Glutamatergic neuron (in vitro differentiated cells): ENCODE measurements at regions not wholly inside any gene's neighbourhood (a gene's known extent, or its start where the extent isn't known, plus 50 kb on each side); places are given as distances from the start of the nearest gene placed in this dataset.

Source experiments
- DNase-seq: peaks from one replicate; pipeline ENCODE4 v3.0.0; 2022
- H3K27ac Mint-ChIP-seq: one replicate; pipeline ENCODE4 v1.8.0; 2020; ENCODE audit warnings: mild to moderate bottlenecking, mixed read lengths, inconsistent platforms; ENCODE audit not compliant: unreplicated experiment
- H3K27me3 Mint-ChIP-seq: one replicate; pipeline ENCODE4 v1.8.0; 2020; ENCODE audit warnings: mild to moderate bottlenecking, moderate library complexity, mixed read lengths, inconsistent platforms; ENCODE audit not compliant: unreplicated experiment
- H3K36me3 Mint-ChIP-seq: one replicate; pipeline ENCODE4 v1.8.0; 2020; ENCODE audit warnings: mild to moderate bottlenecking, mixed read lengths, inconsistent platforms; ENCODE audit not compliant: unreplicated experiment
- H3K4me1 Mint-ChIP-seq: one replicate; pipeline ENCODE4 v1.8.0; 2020; ENCODE audit warnings: mild to moderate bottlenecking, low read depth, mixed read lengths, inconsistent platforms; ENCODE audit not compliant: unreplicated experiment
- H3K4me3 Mint-ChIP-seq: one replicate; pipeline ENCODE4 v1.8.0; 2020; ENCODE audit warnings: mild to moderate bottlenecking, mixed read lengths, inconsistent platforms; ENCODE audit not compliant: unreplicated experiment
- H3K9me3 Mint-ChIP-seq: one replicate; pipeline ENCODE4 v1.8.0; 2020; ENCODE audit warnings: mild to moderate bottlenecking, moderate library complexity, mixed read lengths, inconsistent platforms; ENCODE audit not compliant: unreplicated experiment
- TF ChIP-seq, protein P1 (sequence below): fragments of 200-600 bp; sonication (generic); IDR thresholded peaks from one replicate; pipeline ENCODE4 v1.5.0; 2021; ENCODE audit not compliant: partially characterized antibody, unreplicated experiment

DNA sequence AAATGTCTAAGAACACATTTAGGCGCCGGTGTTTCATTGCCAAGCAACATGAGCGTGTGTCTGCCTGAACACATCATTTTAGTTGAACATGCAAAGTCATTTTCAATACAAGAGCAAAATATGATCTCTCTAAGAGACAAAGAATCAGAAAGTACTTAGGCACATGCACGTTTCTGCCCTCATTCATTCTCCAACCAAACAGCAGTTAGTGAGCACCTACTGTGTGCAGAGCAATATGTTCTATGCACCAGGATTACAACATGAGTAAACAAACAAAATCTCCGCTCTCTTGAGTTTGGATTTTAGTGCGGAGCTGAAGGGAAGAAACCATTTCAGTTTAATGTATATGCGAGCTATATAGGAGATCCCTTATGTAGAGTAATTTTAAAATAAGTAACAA lies 71.6 kb upstream of the KLF6 start:
- H3K4me1 Mint-ChIP-seq: no peaks in the 10 kb centered on the region
- TF ChIP-seq, protein P1, sequence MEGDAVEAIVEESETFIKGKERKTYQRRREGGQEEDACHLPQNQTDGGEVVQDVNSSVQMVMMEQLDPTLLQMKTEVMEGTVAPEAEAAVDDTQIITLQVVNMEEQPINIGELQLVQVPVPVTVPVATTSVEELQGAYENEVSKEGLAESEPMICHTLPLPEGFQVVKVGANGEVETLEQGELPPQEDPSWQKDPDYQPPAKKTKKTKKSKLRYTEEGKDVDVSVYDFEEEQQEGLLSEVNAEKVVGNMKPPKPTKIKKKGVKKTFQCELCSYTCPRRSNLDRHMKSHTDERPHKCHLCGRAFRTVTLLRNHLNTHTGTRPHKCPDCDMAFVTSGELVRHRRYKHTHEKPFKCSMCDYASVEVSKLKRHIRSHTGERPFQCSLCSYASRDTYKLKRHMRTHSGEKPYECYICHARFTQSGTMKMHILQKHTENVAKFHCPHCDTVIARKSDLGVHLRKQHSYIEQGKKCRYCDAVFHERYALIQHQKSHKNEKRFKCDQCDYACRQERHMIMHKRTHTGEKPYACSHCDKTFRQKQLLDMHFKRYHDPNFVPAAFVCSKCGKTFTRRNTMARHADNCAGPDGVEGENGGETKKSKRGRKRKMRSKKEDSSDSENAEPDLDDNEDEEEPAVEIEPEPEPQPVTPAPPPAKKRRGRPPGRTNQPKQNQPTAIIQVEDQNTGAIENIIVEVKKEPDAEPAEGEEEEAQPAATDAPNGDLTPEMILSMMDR: no peak
- no peaks in the 10 kb centered on the region for H3K27me3 Mint-ChIP-seq
- H3K27ac Mint-ChIP-seq: no peak overlapping the region
- no peak for DNase-seq
- no peaks in the 10 kb centered on the region for H3K9me3 Mint-ChIP-seq
- H3K36me3 Mint-ChIP-seq: no peaks in the 10 kb centered on the region
- H3K4me3 Mint-ChIP-seq: no peak overlapping the region

DNA sequence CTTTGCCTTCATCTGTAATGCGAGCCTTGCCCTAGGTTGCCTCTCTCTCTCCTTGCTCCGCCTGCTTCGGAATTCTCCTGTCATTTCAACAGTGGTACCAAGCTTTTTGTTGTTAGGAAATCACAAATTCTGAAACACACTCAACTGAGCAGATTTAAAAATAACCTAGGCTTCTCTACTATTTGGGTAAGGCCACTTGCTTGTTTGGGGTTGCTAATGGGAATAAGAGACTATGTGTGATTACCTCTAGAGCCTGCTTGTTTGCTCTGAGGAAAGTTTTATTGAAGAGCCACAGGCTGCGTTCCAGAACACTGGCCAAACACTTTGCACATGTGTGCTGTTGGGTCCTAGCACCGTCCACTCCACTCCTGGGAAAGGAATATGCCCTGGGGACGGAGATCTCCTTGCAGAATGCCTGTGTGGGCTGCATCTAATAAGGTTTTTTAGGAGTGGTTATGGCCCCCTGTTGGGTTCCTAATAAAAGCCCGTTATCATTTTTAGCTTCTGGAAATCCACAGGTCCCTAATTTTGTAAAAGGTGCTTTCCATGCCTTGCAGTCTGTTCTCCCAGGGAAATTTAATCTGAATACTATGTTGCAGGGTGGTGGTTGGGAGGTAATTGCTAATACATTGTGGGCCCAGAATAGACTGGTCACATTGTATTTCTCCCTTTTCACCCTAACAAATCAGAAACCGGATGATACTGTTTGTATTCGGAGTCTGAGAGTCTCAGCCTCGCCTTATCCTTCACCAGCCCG lies 68.7 kb upstream of the KLF6 start:
- DNase-seq: no peak
- TF ChIP-seq, protein P1: no peak
- Mint-ChIP-seq H3K4me1 (no peaks in the 10 kb centered on the region), H3K27me3 (peaks cover 1% of the 10 kb centered on the region), H3K27ac (no peak overlapping the region), H3K36me3 (no peaks in the 10 kb centered on the region), H3K9me3 (no peaks in the 10 kb centered on the region), H3K4me3 (no peak overlapping the region)

DNA sequence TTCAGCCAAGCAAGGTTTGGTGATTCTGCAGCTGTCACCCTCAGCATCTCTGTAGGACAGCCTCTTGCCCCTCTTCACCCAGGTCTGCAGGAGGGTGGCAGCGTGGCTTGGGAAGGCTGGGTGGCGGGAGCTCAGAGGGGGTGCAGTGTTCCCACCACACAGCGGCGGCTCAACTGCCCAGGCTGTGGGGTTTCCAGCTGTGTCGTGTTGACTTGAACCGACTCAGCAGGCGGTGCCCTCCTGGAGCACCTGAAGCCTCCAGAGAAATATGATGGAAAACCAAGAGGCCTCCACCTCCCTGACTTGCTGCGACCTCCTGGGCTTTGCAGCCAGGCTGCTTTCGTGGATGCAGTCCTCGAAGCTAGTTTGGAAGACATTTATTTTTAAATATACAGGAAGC lies 68.0 kb upstream of the KLF6 start:
- peaks cover 1% of the 10 kb centered on the region for H3K27me3 Mint-ChIP-seq
- no peaks in the 10 kb centered on the region for H3K36me3 Mint-ChIP-seq
- no peak for DNase-seq
- H3K4me3 Mint-ChIP-seq: no peak overlapping the region
- H3K27ac Mint-ChIP-seq: no peak overlapping the region
- TF ChIP-seq, protein P1: no peak
- no peaks in the 10 kb centered on the region for H3K9me3 Mint-ChIP-seq
- no peaks in the 10 kb centered on the region for H3K4me1 Mint-ChIP-seq

DNA sequence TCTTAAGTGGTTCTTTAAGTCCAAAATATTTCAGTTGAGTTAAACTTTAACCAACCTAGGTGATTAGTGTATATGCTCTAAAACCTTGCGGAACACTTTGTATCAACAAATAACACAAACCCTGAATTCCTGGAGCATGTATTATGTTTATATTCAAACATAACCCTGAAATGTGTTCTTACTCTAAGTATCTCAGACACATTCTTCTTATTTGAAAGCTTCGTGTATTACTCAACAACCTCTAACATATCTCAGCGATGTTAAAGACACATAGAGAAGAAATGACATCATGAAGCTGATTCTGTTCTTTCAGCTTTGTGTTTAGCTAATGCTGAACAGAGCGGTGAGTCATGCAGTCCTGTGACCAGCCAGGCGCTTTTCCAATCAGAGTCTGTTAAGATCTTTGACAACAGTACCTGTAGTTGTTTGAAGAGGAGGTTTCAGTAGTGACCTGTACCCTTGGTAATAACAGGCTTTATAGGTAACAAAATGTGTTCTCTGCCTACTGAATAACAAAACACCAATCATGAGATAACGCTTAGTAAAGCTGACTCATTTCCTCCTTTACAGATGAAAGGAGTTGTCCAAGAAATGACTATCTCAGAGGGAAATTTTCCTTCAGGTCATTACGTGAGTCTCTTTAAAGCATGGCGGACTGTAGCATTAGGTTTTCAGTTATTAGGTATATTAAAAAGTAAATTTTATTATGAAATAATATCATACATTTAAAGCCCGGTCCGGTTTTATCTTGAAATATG lies 67.3 kb upstream of the KLF6 start:
- H3K27ac Mint-ChIP-seq: no peak overlapping the region
- DNase-seq: no peak
- peaks cover 1% of the 10 kb centered on the region for H3K27me3 Mint-ChIP-seq
- H3K36me3 Mint-ChIP-seq: no peaks in the 10 kb centered on the region
- TF ChIP-seq, protein P1: no peak
- no peak overlapping the region for H3K4me3 Mint-ChIP-seq
- H3K4me1 Mint-ChIP-seq: no peaks in the 10 kb centered on the region
- H3K9me3 Mint-ChIP-seq: no peaks in the 10 kb centered on the region
